K562 (cell line): ENCODE measurements at regions not wholly inside any gene's neighbourhood (a gene's known extent, or its start where the extent isn't known, plus 50 kb on each side); places are given as distances from the start of the nearest gene placed in this dataset.

Source experiments
- ARID4B ChIP-seq: sonication (generic); formaldehyde crosslinking; IDR thresholded peaks from 2 replicates; pipeline ENCODE4 v1.8.0; 2022; ENCODE audit warnings: mild to moderate bottlenecking, missing genetic modification reagents
- GATAD2B ChIP-seq: fragments of 450-650 bp; IDR thresholded peaks from 2 replicates; pipeline ENCODE4 v1.6.1; 2017; ENCODE audit warnings: mild to moderate bottlenecking, borderline replicate concordance
- MAZ ChIP-seq, 2 experiments: fragments of 450-650 bp in 1 of 2; sonication (generic) in 1 of 2; formaldehyde crosslinking; IDR thresholded peaks in 1 of 2; conservative IDR thresholded peaks in 1 of 2; 2 replicates each; pipeline versions ENCODE4 v1.4.0 to v1.5.0; 2020; ENCODE audit warnings: mild to moderate bottlenecking in 1 of 2, missing genetic modification reagents in 1 of 2
- MCM2 ChIP-seq: fragments of 450-650 bp; IDR thresholded peaks from 2 replicates; pipeline ENCODE4 v1.6.1; 2017; ENCODE audit warnings: low read depth, mild to moderate bottlenecking
- MEIS2 ChIP-seq: fragments of 450-650 bp; IDR thresholded peaks from 2 replicates; pipeline ENCODE4 v1.6.1; 2014; ENCODE audit warnings: mild to moderate bottlenecking; ENCODE audit not compliant: partially characterized antibody
- PTTG1 ChIP-seq: fragments of 450-650 bp; IDR thresholded peaks from 2 replicates; pipeline ENCODE4 v1.6.1; 2016; ENCODE audit warnings: low read depth, mild to moderate bottlenecking, missing genetic modification characterization, missing compliant biosample characterization
- RAD21 ChIP-seq, 2 experiments: fragments of 250-450 bp in 1 of 2; fragments of 450-650 bp in 1 of 2; sonication (Bioruptor Pico) in 1 of 2; formaldehyde crosslinking in 1 of 2; IDR thresholded peaks in 1 of 2; conservative IDR thresholded peaks in 1 of 2; 2 replicates each; pipeline versions ENCODE4 v1.4.0 to v1.8.0; 2020 to 2022; ENCODE audit warnings: mild to moderate bottlenecking in 2 of 2, moderate library complexity in 1 of 2
- SREBF2 ChIP-seq: sonication (generic); formaldehyde crosslinking; IDR thresholded peaks from 2 replicates; pipeline ENCODE4 v1.4.0; 2020; ENCODE audit warnings: mild to moderate bottlenecking, missing genetic modification reagents
- STAT6 ChIP-seq: sonication (generic); formaldehyde crosslinking; IDR thresholded peaks from 2 replicates; pipeline ENCODE4 v1.8.1; 2023; ENCODE audit warnings: mild to moderate bottlenecking, missing genetic modification reagents
- TEAD1 ChIP-seq, 2 experiments: fragments of 450-650 bp in 1 of 2; sonication (generic) in 1 of 2; formaldehyde crosslinking; IDR thresholded peaks; 2 replicates each; pipeline versions ENCODE4 v1.4.0 to v1.8.0; 2020 to 2022; ENCODE audit warnings: mild to moderate bottlenecking in 2 of 2, missing genetic modification reagents in 1 of 2
- ZNF766 ChIP-seq: fragments of 200-800 bp; sonication (Bioruptor generic); conservative IDR thresholded peaks from 2 replicates; pipeline ENCODE4 v1.6.1; 2016; ENCODE audit warnings: missing genetic modification characterization, missing compliant biosample characterization

GRCh38 chr3:36606871-36607765, 157.2 kb downstream of the DCLK3 start (continued):
- TF ChIP-seq SREBF2 (CRISPR knock-in tag): no peak
- TF ChIP-seq MAZ (CRISPR knock-in tag; conservative IDR thresholded peaks at IDR 0.05 in 1 of 2, IDR thresholded peaks at IDR 0.05 in 1 of 2): 0 out of 4 replicates have a peak, but pooled peaks of 1 of the 2 experiments have one; percentile 44
- no peak for TF ChIP-seq GATAD2B
- TF ChIP-seq PTTG1 (tag): no peak
- no peak for TF ChIP-seq ARID4B (CRISPR knock-in tag)
- no peak for TF ChIP-seq STAT6 (CRISPR knock-in tag)
- TF ChIP-seq MCM2: no peak
- peak; percentile 39 for TF ChIP-seq MEIS2
- 0 out of 2 replicates have a peak, but pooled peaks have one; percentile 37 for TF ChIP-seq ZNF766 (CRISPR knock-in tag)
- peak in 1 of 2 experiments; percentile 62; a peak in 1 of 4 replicates for TF ChIP-seq TEAD1 (CRISPR knock-in tag; IDR thresholded peaks at IDR 0.05)
- 0 out of 4 replicates have a peak, but pooled peaks of 1 of the 2 experiments have one; percentile 11 for TF ChIP-seq RAD21 (CRISPR knock-in tag; conservative IDR thresholded peaks at IDR 0.05 in 1 of 2, IDR thresholded peaks at IDR 0.05 in 1 of 2)
